Transverse colon (tissue), 4 donors: ENCODE measurements at regions not wholly inside any gene's neighbourhood (a gene's known extent, or its start where the extent isn't known, plus 50 kb on each side); places are given as distances from the start of the nearest gene placed in this dataset.

ENCODE experiments used
- CTCF ChIP-seq, 5 experiments: fragments of 200-600 bp in 3 of 5; fragments of 450-650 bp in 2 of 5; sonication (generic) in 3 of 5; IDR thresholded peaks; 1 replicate in 2 of 5; 2 replicates in 3 of 5; pipeline ENCODE4 v1.5.1; 2016 to 2017; ENCODE audit warnings: antibody characterized with exemption in 5 of 5, inconsistent platforms in 3 of 5, mild to moderate bottlenecking in 2 of 5, moderate library complexity in 1 of 5
- EP300 ChIP-seq: sonication (generic); formaldehyde crosslinking; IDR thresholded peaks from one replicate; pipeline ENCODE4 v1.6.1; 2017; ENCODE audit warnings: antibody characterized with exemption, low read depth
- POLR2A ChIP-seq: fragments of 450-650 bp; IDR thresholded peaks from one replicate; pipeline ENCODE4 v1.6.1; 2016; ENCODE audit warnings: antibody characterized with exemption, mild to moderate bottlenecking, moderate library complexity
- POLR2AphosphoS5 ChIP-seq, 3 donors: sonication (generic); formaldehyde crosslinking; IDR thresholded peaks; one replicate each; pipeline ENCODE4 v1.6.1; 2016; ENCODE audit warnings: antibody characterized with exemption in 3 of 3

DNA sequence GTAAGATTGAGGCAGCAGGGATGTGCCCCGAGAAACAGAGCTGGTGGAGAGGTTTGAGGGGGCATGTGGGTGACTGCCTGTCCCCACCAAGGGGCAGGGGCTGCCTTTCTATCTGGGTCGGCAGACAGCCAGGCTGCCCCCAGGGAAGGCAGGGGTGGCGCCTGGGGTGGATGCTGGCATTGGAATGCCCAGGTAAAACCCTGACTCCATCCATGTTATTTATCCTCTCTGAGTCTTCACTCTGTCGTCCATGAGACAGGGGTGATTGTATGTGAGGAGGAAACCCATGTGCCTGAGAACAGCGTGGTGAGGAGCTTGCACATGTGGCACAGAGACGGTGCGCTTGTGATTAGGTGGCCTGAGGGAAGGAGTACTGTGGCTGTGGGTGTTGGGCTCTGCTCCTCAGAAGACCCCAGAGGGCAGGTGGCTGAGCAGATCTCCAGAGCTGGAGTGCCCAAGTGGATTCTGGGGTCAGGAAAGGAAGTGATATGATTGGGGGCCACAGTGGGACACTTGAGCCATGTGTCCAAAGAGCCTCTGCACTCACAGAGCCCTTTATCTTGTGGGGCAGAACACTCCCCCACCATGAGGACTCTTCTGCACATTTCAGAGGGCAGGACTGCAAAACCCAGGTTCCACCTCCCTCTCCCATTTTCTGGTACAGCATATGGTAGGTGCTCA is 100.4 kb upstream of the RET start:
- TF ChIP-seq CTCF (IDR thresholded peaks at IDR 0.05) (no peak), POLR2A (no peak), POLR2AphosphoS5 (IDR thresholded peaks at IDR 0.05) (no peak), EP300 (no peak)
